BJ (cell line): ENCODE measurements at regions not wholly inside any gene's neighbourhood (a gene's known extent, or its start where the extent isn't known, plus 50 kb on each side); places are given as distances from the start of the nearest gene placed in this dataset.

Experiments used
- CTCF ChIA-PET: fragments of 350-600 bp; formaldehyde crosslinking; extraction: SDS; loops from one replicate; lab custom pipeline; 2021; ENCODE audit warnings: antibody characterized with exemption, inconsistent platforms; lab: Yijun Ruan, JAX
- POLR2A ChIA-PET: fragments of 300-600 bp; sonication (Branson Sonifier 250); formaldehyde crosslinking; extraction: SDS; loops from one replicate; lab custom pipeline; 2021; ENCODE audit warnings: antibody characterized with exemption; lab: Charles Lee
- DNase-seq: peaks from one replicate; pipeline ENCODE4 v3.0.0-alpha.2; 2011; ENCODE audit warnings: low read depth
- H3K27me3 ChIP-seq: 2 replicates; pipeline ENCODE4 v1.6.0; 2011; ENCODE audit warnings: low read length; ENCODE audit not compliant: control insufficient read depth, insufficient read depth
- H3K36me3 ChIP-seq: 2 replicates; pipeline ENCODE4 v1.5.1; 2011; ENCODE audit warnings: low read length; ENCODE audit not compliant: control insufficient read depth, insufficient read depth
- H3K4me3 ChIP-seq: 2 replicates; pipeline ENCODE4 v1.5.1; 2011; ENCODE audit warnings: low read depth, mild to moderate bottlenecking, control low read depth, low read length
- TF ChIP-seq, protein P1 (sequence below): IDR thresholded peaks from 2 replicates; pipeline ENCODE4 v1.5.1; 2011; ENCODE audit warnings: low read depth, mild to moderate bottlenecking, control low read depth, inconsistent platforms, low read length, moderate library complexity; ENCODE audit not compliant: insufficient read depth

DNA sequence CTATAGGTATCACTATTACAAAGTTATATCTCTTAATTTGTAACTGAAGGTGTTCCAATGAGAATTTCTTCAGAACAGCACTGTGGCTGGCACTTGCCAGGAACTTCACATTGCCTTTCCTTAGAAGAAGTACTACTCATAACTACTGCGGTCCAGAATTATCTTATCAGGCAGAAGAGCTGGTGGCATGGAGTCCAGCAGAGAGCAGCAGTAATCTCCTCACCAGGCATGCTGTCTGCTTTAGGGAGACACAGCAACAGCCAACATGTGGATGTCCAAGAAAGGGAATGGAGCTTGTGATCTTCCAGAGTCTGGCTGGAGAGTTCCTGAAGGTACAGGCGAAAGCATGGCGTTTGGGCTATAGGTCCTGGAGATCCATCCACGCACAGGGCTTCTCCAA is 919.7 kb upstream of the NR2F2 start:
- CTCF ChIA-PET: no interaction called here
- Histone ChIP-seq H3K36me3 (no peaks in the 10 kb centered on the region), H3K4me3 (no peak overlapping the region), H3K27me3 (no peaks in the 10 kb centered on the region)
- TF ChIP-seq, protein P1, sequence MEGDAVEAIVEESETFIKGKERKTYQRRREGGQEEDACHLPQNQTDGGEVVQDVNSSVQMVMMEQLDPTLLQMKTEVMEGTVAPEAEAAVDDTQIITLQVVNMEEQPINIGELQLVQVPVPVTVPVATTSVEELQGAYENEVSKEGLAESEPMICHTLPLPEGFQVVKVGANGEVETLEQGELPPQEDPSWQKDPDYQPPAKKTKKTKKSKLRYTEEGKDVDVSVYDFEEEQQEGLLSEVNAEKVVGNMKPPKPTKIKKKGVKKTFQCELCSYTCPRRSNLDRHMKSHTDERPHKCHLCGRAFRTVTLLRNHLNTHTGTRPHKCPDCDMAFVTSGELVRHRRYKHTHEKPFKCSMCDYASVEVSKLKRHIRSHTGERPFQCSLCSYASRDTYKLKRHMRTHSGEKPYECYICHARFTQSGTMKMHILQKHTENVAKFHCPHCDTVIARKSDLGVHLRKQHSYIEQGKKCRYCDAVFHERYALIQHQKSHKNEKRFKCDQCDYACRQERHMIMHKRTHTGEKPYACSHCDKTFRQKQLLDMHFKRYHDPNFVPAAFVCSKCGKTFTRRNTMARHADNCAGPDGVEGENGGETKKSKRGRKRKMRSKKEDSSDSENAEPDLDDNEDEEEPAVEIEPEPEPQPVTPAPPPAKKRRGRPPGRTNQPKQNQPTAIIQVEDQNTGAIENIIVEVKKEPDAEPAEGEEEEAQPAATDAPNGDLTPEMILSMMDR: no peak
- DNase-seq: no peak
- POLR2A ChIA-PET: no interaction called here

DNA sequence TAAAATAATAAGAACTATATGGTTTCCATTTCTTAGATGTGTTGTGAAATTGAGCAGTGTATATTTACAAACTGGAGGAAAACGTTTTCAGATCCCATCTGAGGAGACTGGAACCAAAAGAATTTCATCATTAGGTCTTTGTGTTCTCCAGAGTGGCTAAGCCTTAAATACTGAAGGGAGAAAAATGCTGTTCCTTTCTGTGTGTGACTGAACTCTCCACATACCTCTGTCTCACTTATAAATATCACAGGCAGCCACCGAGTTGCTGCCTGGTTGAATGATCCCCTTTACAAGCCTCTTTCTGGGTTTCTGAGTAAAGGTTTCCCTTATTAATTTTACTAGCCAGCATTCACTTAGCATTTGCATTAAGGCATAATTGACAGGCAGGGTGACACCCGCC is 913.9 kb upstream of the NR2F2 start:
- H3K4me3 ChIP-seq: no peak overlapping the region
- H3K36me3 ChIP-seq: no peaks in the 10 kb centered on the region
- ChIA-PET POLR2A (no interaction called here), CTCF (interaction anchor here (1.6 to 2.2 kb wide), 2 partner anchors 9 to 158 kb away, joined by 4 to 6 read pairs; no protein-coding TSS in a partner anchor)
- DNase-seq: no peak
- TF ChIP-seq, protein P1: no peak
- H3K27me3 ChIP-seq: no peaks in the 10 kb centered on the region

DNA sequence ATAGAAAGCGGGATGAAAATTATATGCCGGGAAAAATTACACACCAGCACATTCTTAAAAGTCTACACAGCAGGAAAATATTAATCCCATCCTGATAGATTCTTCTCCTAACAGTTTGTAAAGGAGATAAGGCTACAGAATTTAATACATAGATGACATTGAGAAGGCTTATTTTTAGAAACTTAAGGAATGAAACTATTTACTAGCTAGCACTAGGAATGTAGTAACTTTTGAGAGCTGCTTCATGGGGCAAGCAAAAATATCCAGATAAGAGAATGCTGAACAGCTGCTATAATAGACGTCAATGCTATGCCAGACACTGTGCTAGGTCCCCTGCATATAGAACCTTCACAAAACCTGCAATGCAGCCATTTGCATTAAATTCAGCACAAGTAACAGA is 912.7 kb upstream of the NR2F2 start:
- Histone ChIP-seq H3K36me3 (no peaks in the 10 kb centered on the region), H3K27me3 (no peaks in the 10 kb centered on the region), H3K4me3 (no peak overlapping the region)
- peak; percentile 26 for DNase-seq
- ChIA-PET CTCF (interaction anchor here (1.6 to 2.2 kb wide), 2 partner anchors 10 to 159 kb away, joined by 4 to 6 read pairs; no protein-coding TSS in a partner anchor), POLR2A (no interaction called here)
- TF ChIP-seq, protein P1: no peak

DNA sequence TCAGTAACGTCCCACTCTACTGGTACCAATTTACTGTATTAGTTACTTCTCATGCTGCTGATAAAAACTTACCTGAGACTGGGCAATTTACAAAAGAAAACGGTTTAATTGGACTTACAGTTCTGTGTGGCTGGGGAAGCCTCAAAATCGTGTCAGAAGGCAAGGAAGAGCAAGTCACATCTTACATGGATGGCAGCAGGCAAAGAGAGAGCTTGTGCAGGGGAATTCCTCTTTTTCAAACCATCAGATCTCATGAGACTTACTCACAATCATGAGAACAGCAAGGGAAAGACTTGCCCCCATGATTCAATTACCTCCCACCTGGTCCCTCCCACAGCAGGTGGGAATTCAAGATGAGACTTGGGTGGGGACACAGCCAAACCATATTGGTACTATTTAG is 908.2 kb upstream of the NR2F2 start:
- Histone ChIP-seq H3K4me3 (no peak overlapping the region), H3K27me3 (no peaks in the 10 kb centered on the region), H3K36me3 (no peaks in the 10 kb centered on the region)
- ChIA-PET CTCF (no interaction called here), POLR2A (no interaction called here)
- TF ChIP-seq, protein P1: no peak
- DNase-seq: no peak

DNA sequence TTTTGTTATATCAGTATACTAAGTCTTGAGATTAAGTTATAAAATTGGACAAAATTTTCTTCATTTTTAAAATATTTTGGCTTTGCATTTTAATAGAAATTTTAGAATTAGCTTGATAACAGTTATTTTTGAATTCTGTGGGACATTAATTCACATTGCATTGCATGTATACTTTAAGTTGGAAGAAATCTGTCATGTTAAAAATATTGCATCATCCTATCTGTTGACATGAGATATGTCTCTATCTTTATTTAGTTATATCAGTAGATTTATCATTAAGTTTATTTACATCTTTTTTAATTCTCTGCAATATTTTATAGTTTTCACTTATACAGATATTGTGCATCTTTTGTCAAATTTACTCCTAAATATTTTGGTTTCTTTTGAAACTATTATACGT is 904.6 kb upstream of the NR2F2 start:
- H3K36me3 ChIP-seq: no peaks in the 10 kb centered on the region
- POLR2A ChIA-PET: no interaction called here
- CTCF ChIA-PET: no interaction called here
- H3K27me3 ChIP-seq: no peaks in the 10 kb centered on the region
- no peak for DNase-seq
- TF ChIP-seq, protein P1: no peak
- H3K4me3 ChIP-seq: no peak overlapping the region
